Activated CD4-positive, alpha-beta T cell treated with anti-CD3 and anti-CD28 coated beads for 36 hours (primary cell): ENCODE measurements at regions not wholly inside any gene's neighbourhood (a gene's known extent, or its start where the extent isn't known, plus 50 kb on each side); places are given as distances from the start of the nearest gene placed in this dataset.
A peak's percentile ranks its signal among the peaks of the same experiment; 100 is the strongest.

ENCODE experiments used
- ATAC-seq: fragments of 200-7000 bp; cut with Tn5 transposase; one replicate; pipeline ENCODE4 v1.10.0; 2021; ENCODE audit warnings: mild to moderate bottlenecking, moderate library complexity
- CTCF ChIA-PET: fragments of 350-600 bp; sonication (Branson Sonifier 250); formaldehyde crosslinking; loops from one replicate; lab custom pipeline; 2021; ENCODE audit warnings: antibody characterized with exemption; lab: Charles Lee
- POLR2A ChIA-PET: fragments of 350-600 bp; sonication (Branson Sonifier 250); formaldehyde crosslinking; loops from one replicate; lab custom pipeline; 2021; ENCODE audit warnings: antibody characterized with exemption, inconsistent platforms; lab: Charles Lee
- DNase-seq: peaks from one replicate; pipeline ENCODE4 v3.0.0-alpha.2; 2020
- H3K27ac Mint-ChIP-seq: one replicate; pipeline ENCODE4 v1.8.0; 2021; ENCODE audit warnings: mixed read lengths
- H3K27me3 Mint-ChIP-seq: one replicate; pipeline ENCODE4 v1.8.0; 2021; ENCODE audit warnings: mixed read lengths
- H3K36me3 Mint-ChIP-seq: one replicate; pipeline ENCODE4 v1.8.0; 2021; ENCODE audit warnings: low read depth, mixed read lengths
- H3K4me1 Mint-ChIP-seq: one replicate; pipeline ENCODE4 v1.8.0; 2021; ENCODE audit warnings: mixed read lengths
- H3K4me3 Mint-ChIP-seq: one replicate; pipeline ENCODE4 v1.8.0; 2021; ENCODE audit warnings: mild to moderate bottlenecking, moderate library complexity, mixed read lengths
- H3K9me3 Mint-ChIP-seq: one replicate; pipeline ENCODE4 v1.8.0; 2021; ENCODE audit warnings: low read depth, mixed read lengths
- intact Hi-C, 2 experiments: fragments of 100-400 bp; cut with DNase I in 1 of 2; cut with micrococcal nuclease in 1 of 2; formaldehyde crosslinking; loops; one replicate each; pipeline versions ENCODE4 v1.14.2 to v1.15.1; 2022 to 2024; cut with DNase I, micrococcal nuclease

DNA sequence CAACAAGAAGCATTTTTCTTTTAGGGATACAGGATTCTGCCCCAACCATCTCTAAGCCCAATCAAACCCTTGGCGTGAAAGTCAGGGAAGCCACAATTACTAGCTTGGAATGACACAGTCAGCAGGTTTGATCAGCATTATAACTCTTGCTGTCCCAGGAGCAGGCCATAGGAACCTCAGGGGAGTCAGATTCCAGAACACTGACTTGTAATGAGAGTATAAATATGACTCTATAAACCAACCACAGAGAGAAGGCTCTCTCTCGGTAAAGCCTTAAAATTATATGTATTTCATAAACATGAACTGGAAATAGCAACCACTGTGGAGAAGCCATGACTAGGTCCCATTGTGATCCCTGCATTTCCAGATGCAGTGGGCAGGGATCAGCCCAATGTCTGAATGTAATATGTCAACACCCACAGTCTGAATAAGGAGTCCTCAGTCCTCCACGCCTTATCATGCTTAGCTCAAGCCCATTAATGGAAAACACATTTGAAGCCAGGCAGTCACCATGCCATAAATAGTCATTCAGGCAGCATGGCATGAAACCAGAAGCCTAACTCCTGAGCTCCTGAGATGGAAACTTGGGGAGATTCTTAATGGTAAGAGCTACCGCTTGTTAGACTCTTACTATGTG, 99.1 kb upstream of the MTNR1B start:
- no peaks in the 10 kb centered on the region for H3K9me3 Mint-ChIP-seq
- intact Hi-C loops, result no loop called here
- no peak for ATAC-seq
- DNase-seq, result no peak
- H3K27ac Mint-ChIP-seq, result no peak overlapping the region
- no peak overlapping the region for H3K4me3 Mint-ChIP-seq
- H3K27me3 Mint-ChIP-seq, result no peaks in the 10 kb centered on the region
- ChIA-PET POLR2A (no interaction called here), CTCF (interaction anchor here (0.8 to 0.9 kb wide), 2 partner anchors 15 to 71 kb away, joined by 3 to 4 read pairs; no protein-coding TSS in a partner anchor)
- no peaks in the 10 kb centered on the region for H3K36me3 Mint-ChIP-seq
- no peaks in the 10 kb centered on the region for H3K4me1 Mint-ChIP-seq

DNA sequence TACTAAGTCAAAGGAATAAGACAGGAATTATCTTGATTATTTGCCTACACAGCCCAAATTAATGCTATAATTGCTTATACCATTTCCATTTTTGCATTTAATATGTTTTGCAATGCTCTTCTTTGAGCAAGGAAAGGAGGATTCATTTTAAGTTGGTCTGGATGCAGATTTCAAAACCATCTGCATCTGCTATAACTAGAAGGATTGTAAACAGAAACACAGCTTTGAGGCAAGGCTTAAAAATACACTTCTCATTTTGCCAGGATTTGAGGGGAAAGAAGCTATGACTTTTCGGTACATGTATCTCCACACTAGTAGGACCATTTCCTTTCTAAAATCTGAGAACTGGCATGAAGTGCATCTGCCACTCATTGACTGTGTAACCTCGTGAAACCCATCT, 95.9 kb upstream of the MTNR1B start:
- Mint-ChIP-seq H3K4me1 (no peaks in the 10 kb centered on the region), H3K9me3 (no peaks in the 10 kb centered on the region), H3K27ac (no peak overlapping the region), H3K36me3 (no peaks in the 10 kb centered on the region), H3K4me3 (no peak overlapping the region), H3K27me3 (no peaks in the 10 kb centered on the region)
- no peak for ATAC-seq
- ChIA-PET POLR2A (no interaction called here), CTCF (no interaction called here)
- DNase-seq, result no peak
- intact Hi-C loops, result no loop called here

DNA sequence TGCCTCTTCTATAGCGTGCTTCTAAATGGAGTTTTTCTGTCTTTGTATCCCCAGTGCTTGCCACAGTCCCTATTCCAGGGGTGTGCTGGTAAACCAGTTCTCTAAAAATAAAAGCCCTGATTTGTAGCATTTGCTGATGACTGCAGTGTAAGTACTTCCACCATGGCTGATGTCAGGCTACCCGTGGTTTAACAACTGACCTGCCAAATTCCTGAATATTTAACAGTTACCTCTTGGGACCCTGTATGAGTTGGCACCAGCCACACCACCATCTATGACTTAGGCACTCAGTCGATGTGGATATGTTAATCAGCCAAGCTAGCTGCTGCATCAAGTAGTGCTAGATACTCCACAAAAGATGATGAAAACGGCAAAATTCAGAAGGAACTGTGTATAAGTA, 94.0 kb upstream of the MTNR1B start:
- intact Hi-C loops, result no loop called here
- H3K36me3 Mint-ChIP-seq, result no peaks in the 10 kb centered on the region

DNA sequence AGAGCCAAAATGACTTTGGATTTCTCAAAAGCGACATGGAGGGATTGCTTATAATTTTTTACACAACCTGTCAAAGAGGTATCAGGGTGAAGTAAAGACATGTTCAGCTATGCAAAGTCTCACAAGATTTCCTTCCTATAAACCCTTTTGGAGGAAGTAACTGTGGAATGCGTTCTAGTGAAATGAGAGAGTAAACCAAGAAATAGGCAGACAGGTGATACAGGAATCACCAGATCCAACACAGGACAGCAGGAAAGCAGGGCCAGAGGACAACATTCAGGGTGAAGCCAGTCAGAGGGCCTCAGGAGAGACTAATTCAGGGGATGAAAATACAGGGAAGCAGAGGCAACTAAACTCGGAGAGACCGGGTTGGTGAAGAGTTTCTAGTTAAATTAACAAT, 90.4 kb upstream of the MTNR1B start:
- peaks cover 2% of the 10 kb centered on the region for H3K27me3 Mint-ChIP-seq
- POLR2A ChIA-PET, result no interaction called here
- H3K9me3 Mint-ChIP-seq, result no peaks in the 10 kb centered on the region
- CTCF ChIA-PET, result no interaction called here
- H3K27ac Mint-ChIP-seq, result no peak overlapping the region
- H3K4me3 Mint-ChIP-seq, result no peak overlapping the region
- intact Hi-C loops, result no loop called here
- H3K4me1 Mint-ChIP-seq, result no peaks in the 10 kb centered on the region
- ATAC-seq (no peak), DNase-seq (no peak)
- no peaks in the 10 kb centered on the region for H3K36me3 Mint-ChIP-seq

More for the DNA sequence above, 94.0 kb upstream of the MTNR1B start:
- no peaks in the 10 kb centered on the region for H3K4me1 Mint-ChIP-seq
- no peak overlapping the region for H3K4me3 Mint-ChIP-seq
- DNase-seq, result no peak
- no peak overlapping the region for H3K27ac Mint-ChIP-seq
- ChIA-PET POLR2A (no interaction called here), CTCF (no interaction called here)
- H3K9me3 Mint-ChIP-seq, result no peaks in the 10 kb centered on the region
- H3K27me3 Mint-ChIP-seq, result peaks cover 2% of the 10 kb centered on the region
- no peak for ATAC-seq

DNA sequence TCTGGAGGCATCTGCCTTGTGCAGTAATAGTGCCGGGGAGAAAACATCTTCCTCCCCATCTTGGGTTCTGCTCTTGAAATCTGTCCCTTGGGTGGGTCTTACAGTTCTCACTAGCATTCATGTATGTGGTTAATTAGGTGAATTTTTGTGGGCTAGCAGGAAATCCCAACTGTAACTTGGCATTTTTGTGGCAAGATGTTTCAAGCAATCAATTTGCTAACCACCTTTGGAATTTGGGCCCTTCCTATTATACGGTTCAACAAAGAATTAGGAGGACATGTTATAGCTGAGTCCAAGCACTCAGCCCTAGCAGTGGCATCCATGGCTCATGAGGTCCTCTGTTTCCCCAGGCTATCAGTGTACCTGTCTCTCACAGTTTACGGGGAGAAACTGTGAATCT, 89.1 kb upstream of the MTNR1B start:
- Mint-ChIP-seq H3K27ac (no peak overlapping the region), H3K36me3 (no peaks in the 10 kb centered on the region), H3K9me3 (no peaks in the 10 kb centered on the region), H3K4me1 (no peaks in the 10 kb centered on the region), H3K27me3 (peaks cover 2% of the 10 kb centered on the region), H3K4me3 (no peak overlapping the region)
- intact Hi-C loops, result no loop called here
- ChIA-PET POLR2A (no interaction called here), CTCF (no interaction called here)
- no peak for ATAC-seq
- no peak for DNase-seq

DNA sequence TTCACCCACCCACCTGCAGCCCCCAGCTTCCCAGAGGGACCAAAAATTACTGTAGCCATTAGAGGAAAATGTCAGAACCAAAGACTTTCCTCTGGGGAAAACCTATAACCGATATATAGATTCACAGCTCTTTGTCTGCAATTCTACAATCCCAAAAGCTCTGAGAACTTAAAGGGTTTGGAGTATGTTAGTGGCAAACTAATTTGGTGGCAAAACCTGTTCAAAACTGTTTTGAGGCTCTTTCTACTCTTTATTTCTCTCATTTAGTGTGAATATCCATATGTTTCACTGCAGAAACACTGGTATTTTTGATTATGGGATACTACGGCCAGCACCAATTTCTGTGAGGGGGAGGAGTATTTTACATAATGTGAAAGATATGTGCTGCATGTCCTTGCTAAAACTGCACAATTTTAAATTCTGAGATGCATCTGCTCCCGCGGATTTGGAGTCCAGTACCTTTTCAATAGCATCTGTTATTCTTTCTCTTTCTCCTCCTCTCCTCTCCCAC, 87.5 kb upstream of the MTNR1B start:
- peaks cover 2% of the 10 kb centered on the region for H3K27me3 Mint-ChIP-seq
- no peaks in the 10 kb centered on the region for H3K9me3 Mint-ChIP-seq
- no peak overlapping the region for H3K4me3 Mint-ChIP-seq
- no peak overlapping the region for H3K27ac Mint-ChIP-seq
- ChIA-PET CTCF (no interaction called here), POLR2A (no interaction called here)
- no peaks in the 10 kb centered on the region for H3K36me3 Mint-ChIP-seq
- ATAC-seq, result no peak
- peaks cover 6% of the 10 kb centered on the region for H3K4me1 Mint-ChIP-seq
- DNase-seq, result no peak
- intact Hi-C loops, result no loop called here

DNA sequence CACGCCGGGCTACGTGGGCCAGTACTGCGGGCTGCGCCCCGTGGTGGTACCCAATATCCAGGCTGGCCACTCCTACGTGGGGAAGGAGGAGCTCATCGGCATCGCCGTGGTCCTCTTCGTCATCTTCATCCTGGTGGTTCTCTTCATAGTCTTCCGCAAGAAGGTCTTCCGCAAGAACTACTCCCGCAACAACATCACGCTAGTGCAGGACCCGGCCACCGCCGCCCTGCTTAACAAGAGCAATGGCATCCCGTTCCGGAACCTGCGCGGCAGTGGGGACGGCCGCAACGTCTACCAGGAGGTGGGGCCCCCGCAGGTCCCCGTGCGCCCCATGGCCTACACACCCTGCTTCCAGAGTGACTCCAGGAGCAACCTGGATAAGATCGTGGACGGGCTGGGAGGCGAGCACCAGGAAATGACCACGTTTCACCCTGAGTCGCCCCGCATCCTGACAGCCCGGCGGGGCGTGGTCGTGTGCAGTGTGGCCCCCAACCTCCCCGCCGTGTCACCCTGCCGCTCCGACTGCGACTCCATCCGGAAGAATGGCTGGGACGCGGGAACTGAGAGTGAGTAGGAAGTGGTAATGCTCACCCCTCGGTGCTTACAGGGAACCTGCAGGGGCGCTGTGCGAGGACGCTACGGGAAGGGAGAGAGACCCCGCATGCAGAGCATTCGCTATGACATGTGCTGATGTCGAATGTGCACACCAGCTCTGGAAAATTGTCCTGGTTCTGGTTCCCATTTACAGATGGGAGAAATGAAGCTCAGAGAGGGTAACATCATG, 86.4 kb upstream of the MTNR1B start:
- H3K4me3 Mint-ChIP-seq, result no peak overlapping the region
- peaks cover 6% of the 10 kb centered on the region for H3K4me1 Mint-ChIP-seq
- ChIA-PET CTCF (no interaction called here), POLR2A (no interaction called here)
- peaks cover 3% of the 10 kb centered on the region for H3K27me3 Mint-ChIP-seq
- DNase-seq (no peak), ATAC-seq (no peak)
- H3K27ac Mint-ChIP-seq, result no peak overlapping the region
- H3K36me3 Mint-ChIP-seq, result no peaks in the 10 kb centered on the region
- H3K9me3 Mint-ChIP-seq, result no peaks in the 10 kb centered on the region
- intact Hi-C loops, result no loop called here

DNA sequence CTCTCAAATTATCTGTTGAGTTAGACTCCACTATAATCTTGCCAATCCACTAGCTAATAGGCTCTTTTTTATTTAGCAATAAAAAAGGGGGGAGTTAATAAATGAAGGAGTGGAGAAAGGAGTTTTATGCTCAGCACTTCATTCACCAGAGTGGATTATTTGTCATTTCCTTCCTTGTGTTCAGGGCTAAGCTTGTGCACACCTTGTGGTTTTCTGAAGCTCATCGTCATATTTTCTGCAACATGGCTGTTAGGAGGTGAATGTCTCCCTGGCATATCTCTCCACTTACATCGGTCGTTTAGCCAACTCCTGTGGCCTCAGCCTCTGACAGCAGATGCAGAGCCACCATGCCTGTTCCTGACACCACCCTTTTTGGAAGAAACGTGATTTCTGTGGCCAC, 83.9 kb upstream of the MTNR1B start:
- Mint-ChIP-seq H3K9me3 (no peaks in the 10 kb centered on the region), H3K4me3 (no peak overlapping the region), H3K27me3 (peaks cover 1% of the 10 kb centered on the region), H3K36me3 (no peaks in the 10 kb centered on the region), H3K27ac (no peak overlapping the region), H3K4me1 (peaks cover 6% of the 10 kb centered on the region)
- POLR2A ChIA-PET, result no interaction called here
- CTCF ChIA-PET, result interaction anchor here (0.7 to 1.6 kb wide), 5 partner anchors 8 to 584 kb away, joined by 3 to 5 read pairs (median 4); no protein-coding TSS in a partner anchor
- intact Hi-C loops, result no loop called here
- ATAC-seq, result no peak
- DNase-seq, result no peak

DNA sequence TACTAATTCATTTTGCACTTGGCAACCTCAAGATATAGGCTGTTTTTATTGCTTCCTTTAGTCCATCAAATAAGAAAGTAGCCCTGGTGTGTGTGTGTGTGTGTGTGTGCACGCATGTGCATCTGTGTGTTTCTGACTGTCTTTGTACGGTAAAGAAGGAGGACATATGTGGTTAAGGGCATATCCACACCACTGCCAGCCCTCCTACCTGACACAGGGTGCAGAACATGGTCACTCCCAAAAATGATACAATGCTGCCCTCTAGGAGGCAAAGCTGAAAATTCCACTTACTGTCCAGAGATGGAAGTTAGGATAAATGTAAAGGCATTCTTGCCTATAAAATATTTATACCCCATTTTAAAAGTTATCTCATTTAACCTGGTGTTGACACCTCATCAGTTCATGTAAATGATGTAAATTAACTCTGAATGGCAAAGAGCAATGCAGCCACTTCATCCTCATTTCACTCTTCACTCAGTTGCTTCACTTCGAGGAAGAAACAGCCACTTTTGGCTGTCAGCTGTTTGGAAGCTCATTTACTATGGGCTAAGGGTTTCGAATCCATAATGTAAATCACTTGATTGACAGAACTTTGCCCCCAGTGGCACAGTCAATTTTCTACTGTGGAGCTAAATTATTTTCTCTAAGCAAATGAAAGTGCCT, 83.1 kb upstream of the MTNR1B start:
- CTCF ChIA-PET, result interaction anchor here (0.6 to 1.6 kb wide), 5 partner anchors 9 to 1382 kb away, joined by 3 to 5 read pairs (median 4); no protein-coding TSS in a partner anchor
- no peak overlapping the region for H3K4me3 Mint-ChIP-seq

DNA sequence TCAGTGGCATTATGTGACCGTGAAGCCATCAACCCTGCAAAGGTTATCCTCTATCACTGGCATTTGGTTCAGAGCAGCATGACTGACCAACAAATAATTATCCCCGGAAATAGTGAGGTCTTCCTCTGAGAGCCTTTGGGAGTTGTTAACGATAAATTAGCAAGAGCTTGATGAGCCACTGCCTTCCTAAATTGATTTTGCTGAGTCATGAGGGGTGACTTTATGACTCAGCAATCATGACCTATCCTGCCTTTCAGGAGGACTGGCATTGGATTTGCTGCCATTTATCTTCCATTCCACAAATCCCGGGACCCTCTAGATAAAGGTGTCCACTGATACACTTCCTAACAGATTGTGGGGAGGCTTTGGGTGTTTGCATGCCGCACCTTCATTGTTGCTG, 80.8 kb upstream of the MTNR1B start:
- no peak overlapping the region for H3K27ac Mint-ChIP-seq
- no peaks in the 10 kb centered on the region for H3K9me3 Mint-ChIP-seq
- H3K27me3 Mint-ChIP-seq, result peaks cover 1% of the 10 kb centered on the region
- H3K4me1 Mint-ChIP-seq, result peaks cover 6% of the 10 kb centered on the region
- no peaks in the 10 kb centered on the region for H3K36me3 Mint-ChIP-seq
- DNase-seq (no peak), ATAC-seq (no peak)
- H3K4me3 Mint-ChIP-seq, result no peak overlapping the region
- intact Hi-C loops, result no loop called here
- ChIA-PET CTCF (no interaction called here), POLR2A (no interaction called here)

More for the DNA sequence above, 83.1 kb upstream of the MTNR1B start:
- no peak overlapping the region for H3K27ac Mint-ChIP-seq
- ATAC-seq (peak; percentile 63), DNase-seq (peak; percentile 45)
- no peaks in the 10 kb centered on the region for H3K9me3 Mint-ChIP-seq
- peaks cover 1% of the 10 kb centered on the region for H3K27me3 Mint-ChIP-seq
- intact Hi-C loops, result no loop called here
- H3K4me1 Mint-ChIP-seq, result peaks cover 6% of the 10 kb centered on the region
- POLR2A ChIA-PET, result no interaction called here
- no peaks in the 10 kb centered on the region for H3K36me3 Mint-ChIP-seq

DNA sequence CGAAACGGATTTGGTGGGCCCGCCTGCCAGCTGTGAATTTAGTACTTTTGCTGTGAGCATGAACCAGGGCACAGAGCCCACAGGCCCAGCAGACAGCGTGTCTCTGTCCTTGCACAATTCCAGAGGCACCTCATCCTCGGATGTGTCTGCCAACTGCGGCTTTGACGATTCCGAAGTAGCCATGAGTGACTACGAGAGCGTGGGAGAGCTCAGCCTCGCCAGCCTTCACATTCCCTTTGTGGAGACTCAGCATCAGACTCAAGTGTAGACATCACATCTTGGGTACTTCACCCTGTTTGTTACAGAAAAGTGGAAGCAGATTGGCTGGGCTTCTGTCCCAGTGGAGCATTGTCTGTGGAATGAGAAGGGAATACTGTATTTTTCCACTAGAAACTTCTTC, 78.6 kb upstream of the MTNR1B start:
- Mint-ChIP-seq H3K4me3 (no peak overlapping the region), H3K27ac (no peak overlapping the region), H3K4me1 (peaks cover 4% of the 10 kb centered on the region), H3K36me3 (no peaks in the 10 kb centered on the region), H3K27me3 (peaks cover 1% of the 10 kb centered on the region), H3K9me3 (no peaks in the 10 kb centered on the region)
- ATAC-seq, result no peak
- CTCF ChIA-PET, result no interaction called here
- POLR2A ChIA-PET, result no interaction called here
- intact Hi-C loops, result no loop called here
- no peak for DNase-seq
